Neural cell (in vitro differentiated cells): ENCODE measurements at regions not wholly inside any gene's neighbourhood (a gene's known extent, or its start where the extent isn't known, plus 50 kb on each side); places are given as distances from the start of the nearest gene placed in this dataset.

Experiments used
- EP300 ChIP-seq: fragments of 450-650 bp; conservative IDR thresholded peaks from 2 replicates; pipeline ENCODE4 v1.6.1; 2014; ENCODE audit warnings: antibody characterized with exemption, mild to moderate bottlenecking, moderate library complexity; ENCODE audit not compliant: poor library complexity, severe bottlenecking
- TF ChIP-seq, protein P1 (sequence below): fragments of 450-650 bp; IDR thresholded peaks from 2 replicates; pipeline ENCODE4 v1.5.1; 2014; ENCODE audit warnings: antibody characterized with exemption, mild to moderate bottlenecking, moderate library complexity; ENCODE audit not compliant: poor library complexity, severe bottlenecking

DNA sequence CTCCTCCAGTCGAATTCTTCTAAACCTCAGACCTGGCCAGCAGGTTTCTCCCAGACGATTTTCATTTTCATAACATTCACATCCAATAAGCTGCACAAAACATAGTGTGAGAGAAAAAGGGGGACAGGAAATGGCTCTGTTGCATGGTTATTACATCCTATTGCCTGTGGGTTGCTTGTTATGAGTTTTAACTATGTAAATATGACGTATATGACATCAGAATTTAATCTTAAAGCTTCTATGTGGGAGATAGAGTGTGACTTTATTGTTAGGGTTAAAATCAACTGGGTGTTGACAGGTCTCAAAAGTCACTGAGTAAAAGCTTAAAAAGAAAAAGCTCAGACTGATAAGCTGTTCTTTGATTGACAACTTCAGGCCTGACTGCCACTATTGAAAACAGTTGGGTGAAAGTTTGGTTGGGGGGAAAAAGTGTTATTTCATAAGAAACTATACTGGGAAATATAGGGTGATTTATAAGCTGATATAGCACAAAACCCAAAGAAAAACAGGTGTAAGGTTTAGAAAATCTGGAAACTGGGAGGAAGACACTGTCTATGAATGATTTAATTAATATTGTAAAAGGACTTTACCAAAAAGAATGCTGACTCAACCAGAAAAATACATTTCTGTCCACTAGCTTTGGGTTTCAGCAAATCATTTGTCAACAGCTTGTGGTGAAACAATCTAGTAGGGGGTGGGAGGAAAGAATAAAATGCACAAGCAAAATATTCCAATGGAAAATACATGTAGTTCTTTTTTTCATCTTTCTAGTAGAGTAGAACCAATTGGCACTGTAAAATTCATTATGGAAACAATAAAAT lies 134.1 kb upstream of the CEP162 start:
- TF ChIP-seq, protein P1, sequence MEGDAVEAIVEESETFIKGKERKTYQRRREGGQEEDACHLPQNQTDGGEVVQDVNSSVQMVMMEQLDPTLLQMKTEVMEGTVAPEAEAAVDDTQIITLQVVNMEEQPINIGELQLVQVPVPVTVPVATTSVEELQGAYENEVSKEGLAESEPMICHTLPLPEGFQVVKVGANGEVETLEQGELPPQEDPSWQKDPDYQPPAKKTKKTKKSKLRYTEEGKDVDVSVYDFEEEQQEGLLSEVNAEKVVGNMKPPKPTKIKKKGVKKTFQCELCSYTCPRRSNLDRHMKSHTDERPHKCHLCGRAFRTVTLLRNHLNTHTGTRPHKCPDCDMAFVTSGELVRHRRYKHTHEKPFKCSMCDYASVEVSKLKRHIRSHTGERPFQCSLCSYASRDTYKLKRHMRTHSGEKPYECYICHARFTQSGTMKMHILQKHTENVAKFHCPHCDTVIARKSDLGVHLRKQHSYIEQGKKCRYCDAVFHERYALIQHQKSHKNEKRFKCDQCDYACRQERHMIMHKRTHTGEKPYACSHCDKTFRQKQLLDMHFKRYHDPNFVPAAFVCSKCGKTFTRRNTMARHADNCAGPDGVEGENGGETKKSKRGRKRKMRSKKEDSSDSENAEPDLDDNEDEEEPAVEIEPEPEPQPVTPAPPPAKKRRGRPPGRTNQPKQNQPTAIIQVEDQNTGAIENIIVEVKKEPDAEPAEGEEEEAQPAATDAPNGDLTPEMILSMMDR: no peak
- TF ChIP-seq EP300: no peak
